ENCODE measurements at regions not wholly inside any gene's neighbourhood (a gene's known extent, or its start where the extent isn't known, plus 50 kb on each side); places are given as distances from the start of the nearest gene placed in this dataset.

GRCh38 chr14:82872494-82872893 lies 1338.8 kb upstream of the SEL1L start:
- H3K9me3 ChIP-seq (replicated peaks in 1 of 2; ENCODE audit: control insufficient read depth in 1 of 2, insufficient read depth in 1 of 2, low read length in 2 of 2): peaks cover 0 to 4% of the 10 kb centered on the region in 2 donors
- no peaks in the 10 kb centered on the region for H3K36me3 ChIP-seq (replicated peaks in 1 of 2; ENCODE audit: control insufficient read depth in 1 of 2, insufficient read depth in 2 of 2, low read length in 2 of 2)
- H3K79me2 ChIP-seq (ENCODE audit: insufficient read depth, low read length): no peaks in the 10 kb centered on the region
- no peak overlapping the region for H3K4me3 ChIP-seq (replicated peaks in 1 of 3; ENCODE audit: low read depth in 2 of 3, low read length in 3 of 3)
- intact Hi-C loops (cut with micrococcal nuclease): no loop called here
- H3K4me1 Mint-ChIP-seq: no peaks in the 10 kb centered on the region
- no peaks in the 10 kb centered on the region for H3K36me3 Mint-ChIP-seq
- peak; percentile 8 for TF ChIP-seq CTCF (IDR thresholded peaks at IDR 0.05)
- no peak overlapping the region for H3K9ac ChIP-seq (ENCODE audit: insufficient read depth, low read length, poor library complexity, severe bottlenecking)
- H3K27ac Mint-ChIP-seq: no peak overlapping the region
- DNase-seq: no peak
- 69% methylated on average over 8 of the region's 8 CpGs for WGBS (ENCODE audit: insufficient coverage)
- H3K4me1 ChIP-seq (ENCODE audit: control insufficient read depth in 1 of 2, insufficient read depth in 2 of 2, low read length in 2 of 2): no peaks in the 10 kb centered on the region
- H3K27ac ChIP-seq (ENCODE audit: low read depth in 1 of 2, low read length in 2 of 2): no peak overlapping the region
- peaks cover 0 to 4% (median 0%) of the 10 kb centered on the region in 7 donors for H3K9me3 Mint-ChIP-seq
- no peak overlapping the region for H2AFZ ChIP-seq (ENCODE audit: insufficient read depth, low read depth, low read length, poor library complexity, severe bottlenecking)
- no peak overlapping the region for H3K4me2 ChIP-seq (replicated peaks; ENCODE audit: extremely low read depth, low read length, poor library complexity, severe bottlenecking)
- H4K20me1 ChIP-seq (ENCODE audit: insufficient read depth, low read length): no peaks in the 10 kb centered on the region
- H3K27me3 ChIP-seq (ENCODE audit: control insufficient read depth in 2 of 2, insufficient read depth in 2 of 2, low read length in 2 of 2): no peaks in the 10 kb centered on the region
- H3K27me3 Mint-ChIP-seq (ENCODE audit: low read depth in 3 of 3): no peaks in the 10 kb centered on the region
- no peak overlapping the region for H3K4me3 Mint-ChIP-seq

GRCh38 chr14:82878951-82879350 lies 1345.3 kb upstream of the SEL1L start:
- WGBS (ENCODE audit: insufficient coverage): 83% methylated on average over 1 of the region's 3 CpGs
- no peaks in the 10 kb centered on the region for H3K36me3 Mint-ChIP-seq
- no peaks in the 10 kb centered on the region for H3K27me3 ChIP-seq (ENCODE audit: control insufficient read depth in 2 of 2, insufficient read depth in 2 of 2, low read length in 2 of 2)
- no peaks in the 10 kb centered on the region for H3K9me3 ChIP-seq (replicated peaks in 1 of 2; ENCODE audit: control insufficient read depth in 1 of 2, insufficient read depth in 1 of 2, low read length in 2 of 2)
- H3K4me1 ChIP-seq (ENCODE audit: control insufficient read depth in 1 of 2, insufficient read depth in 2 of 2, low read length in 2 of 2): no peaks in the 10 kb centered on the region
- no peaks in the 10 kb centered on the region for H4K20me1 ChIP-seq (ENCODE audit: insufficient read depth, low read length)
- TF ChIP-seq CTCF (IDR thresholded peaks at IDR 0.05): no peak
- H3K27ac Mint-ChIP-seq: no peak overlapping the region
- H3K9ac ChIP-seq (ENCODE audit: insufficient read depth, low read length, poor library complexity, severe bottlenecking): no peak overlapping the region
- no peak overlapping the region for H3K27ac ChIP-seq (ENCODE audit: low read depth in 1 of 2, low read length in 2 of 2)
- no peaks in the 10 kb centered on the region for H3K27me3 Mint-ChIP-seq (ENCODE audit: low read depth in 3 of 3)
- no peaks in the 10 kb centered on the region for H3K36me3 ChIP-seq (replicated peaks in 1 of 2; ENCODE audit: control insufficient read depth in 1 of 2, insufficient read depth in 2 of 2, low read length in 2 of 2)
- no peak overlapping the region for H3K4me3 Mint-ChIP-seq
- DNase-seq: no peak
- H3K79me2 ChIP-seq (ENCODE audit: insufficient read depth, low read length): no peaks in the 10 kb centered on the region
- H3K4me2 ChIP-seq (replicated peaks; ENCODE audit: extremely low read depth, low read length, poor library complexity, severe bottlenecking): no peak overlapping the region
- H3K4me1 Mint-ChIP-seq: no peaks in the 10 kb centered on the region
- H3K4me3 ChIP-seq (replicated peaks in 1 of 3; ENCODE audit: low read depth in 2 of 3, low read length in 3 of 3): no peak overlapping the region
- intact Hi-C loops (cut with micrococcal nuclease): no loop called here
- peaks cover 0 to 3% (median 0%) of the 10 kb centered on the region in 7 donors for H3K9me3 Mint-ChIP-seq
- H2AFZ ChIP-seq (ENCODE audit: insufficient read depth, low read depth, low read length, poor library complexity, severe bottlenecking): no peak overlapping the region

Measured in CD14-positive monocyte (primary cell).